Caki2 (cell line): ENCODE measurements at regions not wholly inside any gene's neighbourhood (a gene's known extent, or its start where the extent isn't known, plus 50 kb on each side); places are given as distances from the start of the nearest gene placed in this dataset.
A peak's percentile ranks its signal among the peaks of the same experiment; 100 is the strongest.
"Not testable (repeated sequence)": the region's sequence is repeated elsewhere in the genome, so short reads cannot be mapped to it uniquely, and the experiment has no call there.

ENCODE experiments used
- DNase-seq: peaks from one replicate; pipeline ENCODE4 v3.0.0-alpha.2; 2015; ENCODE audit warnings: low read depth
- in situ Hi-C: cut with HindIII; loops from 2 replicates; pipeline ENCODE4 v1.10.0; 2016; ENCODE audit warnings: low sequenced_read_pairs, low pct_unique_long_range_greater_than_20kb, mixed read lengths

DNA sequence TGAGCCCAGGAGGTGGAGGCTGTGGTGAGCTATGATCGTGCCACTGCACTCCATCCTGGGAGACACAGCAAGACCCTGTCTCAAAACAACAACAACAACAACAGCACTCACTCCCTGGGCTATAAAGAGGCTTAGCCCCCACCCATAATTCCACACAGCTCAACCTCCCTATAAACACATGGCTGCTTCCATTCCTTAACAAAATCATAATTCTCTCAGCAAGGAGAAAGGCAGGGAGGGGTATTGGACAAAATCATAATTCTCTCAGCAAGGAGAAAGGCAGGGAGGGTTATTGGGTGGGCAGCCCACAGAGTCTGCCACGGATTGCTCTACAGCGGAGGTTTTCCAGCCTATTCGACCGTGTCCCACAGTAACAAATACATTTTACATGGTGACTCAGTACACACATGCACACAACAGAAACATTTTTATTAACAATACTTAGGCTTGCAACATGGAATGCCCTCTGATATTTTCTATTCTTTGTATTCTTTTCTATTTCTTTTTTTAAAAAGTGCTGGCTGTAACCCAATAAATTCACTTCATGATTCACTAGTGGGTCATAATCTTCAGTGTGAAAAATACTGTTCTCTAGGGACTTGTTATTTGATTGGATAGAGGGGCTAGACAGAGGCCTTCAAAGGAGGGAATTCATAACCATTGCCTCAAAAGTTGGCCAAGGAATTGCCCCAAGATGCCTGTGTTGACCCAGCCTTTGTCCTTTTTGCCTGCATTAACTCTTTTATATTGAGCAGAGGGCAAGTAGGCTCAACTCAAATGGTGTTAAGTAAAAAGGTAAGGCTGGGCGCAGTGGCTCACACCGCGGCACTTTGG, 50.6 kb upstream of the ZMYND8 start:
- in situ Hi-C loops: no loop called here
- DNase-seq: no peak

DNA sequence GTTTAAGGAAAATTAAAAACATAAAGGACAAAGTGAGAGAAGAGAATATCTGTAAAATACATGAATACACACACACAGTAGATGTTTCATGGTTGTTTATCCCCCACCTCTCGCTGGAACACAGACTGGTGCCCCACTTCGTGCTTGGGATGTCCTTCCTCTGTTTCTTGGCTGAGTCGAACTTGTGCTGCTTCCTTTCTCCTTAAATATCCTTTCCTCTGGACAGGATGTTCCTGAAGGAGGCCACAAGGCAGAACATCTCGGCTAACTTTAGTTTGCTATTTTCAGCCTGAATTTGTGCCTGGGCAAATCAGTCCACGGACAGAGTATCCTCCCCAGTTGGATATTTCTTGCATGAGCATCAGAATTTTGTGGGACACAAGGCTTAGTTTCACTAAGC, 54.7 kb upstream of the ZMYND8 start:
- in situ Hi-C loops: no loop called here
- DNase-seq: no peak

DNA sequence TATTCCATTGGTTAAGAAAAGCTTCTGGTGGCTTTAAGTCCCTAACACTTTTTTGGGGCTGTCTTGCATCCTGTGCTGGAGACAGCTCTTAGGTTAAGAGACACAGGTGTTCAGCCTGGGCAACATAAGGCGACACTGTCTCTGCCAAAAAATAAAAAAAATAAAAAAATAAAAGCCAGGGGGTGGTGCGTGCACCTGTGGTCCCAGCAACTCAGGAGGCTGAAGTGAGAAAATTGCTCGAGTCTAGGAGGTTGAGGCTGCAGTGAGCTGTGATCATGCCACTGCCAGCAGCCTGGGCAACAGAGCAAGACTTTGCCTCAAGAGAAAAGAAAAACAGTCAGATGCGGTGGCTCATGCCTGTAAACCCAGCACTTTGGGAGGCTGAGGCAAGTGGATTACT, 55.6 kb upstream of the ZMYND8 start:
- in situ Hi-C loops: no loop called here
- no peak for DNase-seq

DNA sequence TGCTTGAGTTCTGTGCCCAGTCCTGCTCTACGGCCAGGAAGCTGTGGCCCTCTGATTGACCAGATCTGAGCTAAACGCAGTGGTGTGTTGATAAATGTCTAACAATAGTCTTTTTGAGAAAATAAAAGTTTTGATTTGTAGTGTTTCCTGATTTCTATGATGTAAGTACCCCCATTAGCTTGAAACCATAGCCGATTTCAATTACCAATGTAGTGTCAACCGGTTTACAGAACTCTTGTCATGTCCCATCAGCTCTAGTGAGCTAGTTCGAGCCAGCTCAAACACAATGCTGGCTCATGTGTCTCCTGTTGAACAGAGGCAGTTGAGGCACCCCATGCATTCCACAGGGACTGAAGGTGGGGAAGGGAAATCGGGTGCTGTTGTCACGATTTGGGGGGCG, 56.7 kb upstream of the ZMYND8 start:
- in situ Hi-C loops: no loop called here
- DNase-seq: no peak

DNA sequence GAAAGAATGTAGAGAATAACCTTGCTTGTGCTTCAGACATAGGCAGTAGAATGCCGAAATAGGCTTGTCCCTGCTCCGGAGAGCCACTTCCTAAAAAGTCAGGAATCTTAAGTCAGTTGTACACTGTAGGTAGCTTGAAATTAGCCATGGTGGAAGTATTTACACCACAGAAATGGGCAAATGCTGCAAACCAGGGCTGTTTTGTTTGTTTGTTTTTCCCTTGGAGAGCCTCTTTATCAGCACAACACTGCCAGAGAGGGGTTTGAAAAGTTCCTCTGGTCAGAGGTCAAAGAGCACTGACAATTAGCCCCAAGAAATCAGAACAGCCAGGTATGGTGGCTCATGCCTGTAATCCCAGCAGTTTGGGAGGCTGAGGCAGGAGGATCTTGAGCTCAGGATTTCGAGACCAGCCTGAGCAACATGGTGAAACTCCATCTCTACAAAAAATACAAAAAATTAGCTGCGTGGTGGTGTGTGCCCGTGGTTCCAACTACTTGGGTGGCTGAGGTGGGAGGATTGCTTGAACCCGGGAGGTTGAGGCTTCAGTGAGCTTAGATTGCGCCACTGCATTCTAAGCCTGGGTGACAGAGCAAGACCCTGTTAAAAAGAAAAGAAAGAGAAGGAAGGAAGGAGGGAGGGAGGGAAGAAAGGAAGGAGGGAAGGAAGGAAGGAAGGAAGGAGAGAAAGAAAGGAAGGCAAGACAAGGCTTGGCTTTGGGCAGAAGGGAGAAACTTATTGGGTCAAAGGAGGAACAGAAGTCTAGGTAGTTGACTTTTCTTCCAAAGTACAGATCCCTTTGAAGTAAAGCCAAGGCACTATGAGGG, 61.0 kb upstream of the ZMYND8 start:
- in situ Hi-C loops: no loop called here
- no peak for DNase-seq

DNA sequence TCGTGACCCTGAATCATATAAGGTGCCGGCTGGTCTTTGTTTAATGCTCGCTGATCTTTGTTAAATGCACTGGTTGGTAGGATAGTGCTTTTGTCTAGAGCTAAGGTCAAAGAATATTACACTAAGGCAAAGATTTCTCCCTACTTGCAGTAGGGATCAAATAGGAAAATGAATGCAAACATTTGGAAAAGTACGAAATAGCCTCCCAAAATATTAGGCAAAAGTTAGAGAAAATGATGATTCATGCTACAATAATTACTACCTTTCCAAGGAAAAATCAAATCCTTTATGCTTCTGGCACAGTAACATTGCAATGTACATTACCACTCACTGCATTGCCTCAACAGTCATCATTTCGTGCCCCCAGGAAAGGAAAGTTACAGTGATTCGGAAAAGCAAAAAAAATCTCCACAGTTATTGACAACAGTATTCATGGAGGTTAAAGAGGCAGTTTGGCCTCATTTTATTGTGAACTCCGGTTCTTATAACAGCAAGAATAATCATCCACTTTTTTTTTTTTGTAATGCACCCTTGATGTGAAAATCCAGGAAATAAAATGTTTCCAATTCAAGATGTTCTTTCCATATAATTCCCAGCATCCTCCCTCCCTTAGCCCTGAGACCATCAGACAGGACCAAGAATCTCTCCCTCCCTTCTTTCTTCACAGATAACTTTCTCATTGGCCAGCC, 61.7 kb upstream of the ZMYND8 start:
- in situ Hi-C loops: no loop called here
- DNase-seq: no peak

DNA sequence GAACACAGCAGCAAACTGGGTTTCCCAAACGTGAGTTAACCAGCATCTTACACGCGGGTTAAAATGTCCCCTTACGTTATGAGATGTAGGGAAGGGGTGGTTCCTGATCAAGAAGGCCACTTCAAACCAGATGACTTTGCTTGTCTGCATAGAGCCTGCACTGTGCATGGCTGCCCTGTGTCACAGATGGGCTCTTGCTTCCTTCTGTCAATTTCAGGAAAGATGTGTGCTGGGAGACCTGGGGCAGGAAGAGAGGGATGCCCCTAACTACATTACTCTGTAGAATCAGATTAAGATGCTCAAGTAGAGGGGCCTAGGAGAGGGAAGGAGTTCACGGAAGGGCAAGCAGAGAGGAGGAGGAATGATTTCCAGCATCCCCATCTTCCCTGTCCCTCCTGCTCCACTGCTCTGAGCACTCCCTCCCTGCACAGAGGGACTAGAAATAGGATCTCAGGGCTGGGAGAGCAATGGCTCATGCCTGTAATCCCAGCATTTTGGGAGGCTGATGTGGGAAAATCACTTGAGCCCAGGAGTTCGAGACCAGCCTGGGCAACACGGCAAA, 63.5 kb upstream of the ZMYND8 start:
- no peak for DNase-seq
- in situ Hi-C loops: no loop called here

DNA sequence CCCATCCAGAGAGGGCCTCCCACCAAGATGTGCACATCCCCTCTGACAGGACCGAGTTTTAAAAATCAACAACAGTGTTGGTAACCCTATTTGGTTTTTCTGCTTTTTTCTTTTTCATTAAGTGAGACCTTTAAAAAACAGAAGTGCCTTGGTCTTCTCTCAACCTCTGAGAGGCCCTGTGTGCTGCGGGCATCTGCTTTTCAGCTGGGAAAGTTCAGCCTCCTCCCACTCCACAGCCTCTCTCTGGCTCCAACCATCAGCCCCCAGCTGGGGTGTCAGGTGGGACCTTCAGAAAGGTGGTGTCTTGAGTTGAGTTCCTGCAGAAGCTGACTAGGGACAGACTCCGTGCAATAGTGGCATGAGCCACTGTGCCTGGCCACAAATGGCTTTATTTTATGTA, 64.6 kb upstream of the ZMYND8 start:
- no peak for DNase-seq
- in situ Hi-C loops: no loop called here

DNA sequence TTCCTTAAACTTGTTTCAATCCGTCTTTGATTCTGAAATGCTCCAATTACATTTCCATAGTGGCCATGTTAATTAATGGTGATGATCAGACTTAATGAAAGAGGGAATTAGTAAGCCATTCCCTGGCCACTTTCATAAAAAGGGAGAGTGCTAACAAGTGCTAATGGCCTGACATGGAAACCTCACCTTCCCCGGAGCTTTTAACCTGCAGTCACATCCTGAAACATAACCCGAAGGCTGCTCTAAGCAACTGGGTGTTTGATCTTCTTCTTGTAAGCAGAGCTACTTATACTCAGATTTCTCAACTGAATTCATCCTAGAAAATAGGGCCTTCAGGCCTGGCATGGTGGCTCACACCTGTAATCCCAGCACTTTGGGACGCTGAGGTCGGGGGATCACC, 67.1 kb upstream of the ZMYND8 start:
- no peak for DNase-seq
- in situ Hi-C loops: no loop called here

DNA sequence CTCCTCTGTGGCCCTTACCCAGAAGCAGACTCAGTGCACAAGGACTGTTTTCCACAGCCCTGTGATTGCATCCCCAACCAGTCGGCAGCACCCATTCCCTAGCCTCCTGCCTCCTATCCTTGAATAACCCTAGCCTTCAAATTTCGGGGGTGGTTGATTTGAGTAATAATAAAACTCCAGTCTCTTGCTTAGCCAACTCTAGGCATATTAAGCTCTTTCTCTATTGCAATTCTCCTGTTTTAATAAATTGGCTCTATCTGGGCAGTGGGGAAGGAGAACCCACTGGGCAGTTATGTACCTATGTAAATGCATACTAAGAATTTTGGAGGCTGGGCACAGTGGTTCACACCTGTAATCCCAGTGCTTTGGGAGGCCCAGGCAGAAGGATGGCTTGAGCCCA, 70.6 kb upstream of the ZMYND8 start:
- DNase-seq: no peak

DNA sequence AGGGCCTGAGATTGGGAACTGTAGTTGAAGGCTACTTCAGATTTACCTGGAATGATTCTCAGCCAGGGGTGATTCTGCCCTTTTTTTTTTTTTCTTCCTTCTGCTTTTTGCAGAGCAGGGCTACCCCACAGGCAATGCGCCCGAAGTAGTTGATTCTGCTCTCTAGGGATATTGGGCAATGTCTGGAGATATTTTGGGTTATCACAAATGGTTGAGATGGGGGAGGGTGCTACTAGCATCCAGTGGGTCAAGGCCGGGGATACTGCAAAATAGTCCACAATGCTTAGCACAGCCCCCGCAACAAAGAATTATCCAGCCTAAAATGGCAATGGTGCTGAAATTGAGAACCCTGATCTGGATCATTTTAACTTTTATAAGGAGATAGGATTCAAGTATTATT, 71.2 kb upstream of the ZMYND8 start:
- no peak for DNase-seq
- in situ Hi-C loops: no loop called here

More for the DNA sequence above, 70.6 kb upstream of the ZMYND8 start:
- in situ Hi-C loops: no loop called here

DNA sequence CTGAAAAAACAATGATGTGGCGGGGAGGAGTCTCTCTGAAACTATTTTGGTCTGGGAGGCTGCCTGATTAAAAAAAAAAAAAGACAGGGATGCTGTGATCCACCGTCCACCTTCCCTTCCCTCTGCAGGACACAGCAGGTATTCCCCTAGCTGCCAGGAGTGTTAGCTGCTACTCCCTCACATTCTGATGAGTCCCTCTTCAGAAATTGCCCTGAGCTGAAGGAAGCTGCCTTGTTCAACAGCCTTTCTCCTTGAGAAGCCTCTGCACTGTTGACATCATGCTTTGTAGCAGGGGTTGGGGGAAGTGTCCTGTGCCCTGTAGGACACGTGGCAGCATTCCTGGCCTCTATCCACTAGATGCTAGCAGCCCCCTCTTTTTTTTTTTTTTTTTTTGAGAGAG, 71.7 kb upstream of the ZMYND8 start:
- DNase-seq: no peak

DNA sequence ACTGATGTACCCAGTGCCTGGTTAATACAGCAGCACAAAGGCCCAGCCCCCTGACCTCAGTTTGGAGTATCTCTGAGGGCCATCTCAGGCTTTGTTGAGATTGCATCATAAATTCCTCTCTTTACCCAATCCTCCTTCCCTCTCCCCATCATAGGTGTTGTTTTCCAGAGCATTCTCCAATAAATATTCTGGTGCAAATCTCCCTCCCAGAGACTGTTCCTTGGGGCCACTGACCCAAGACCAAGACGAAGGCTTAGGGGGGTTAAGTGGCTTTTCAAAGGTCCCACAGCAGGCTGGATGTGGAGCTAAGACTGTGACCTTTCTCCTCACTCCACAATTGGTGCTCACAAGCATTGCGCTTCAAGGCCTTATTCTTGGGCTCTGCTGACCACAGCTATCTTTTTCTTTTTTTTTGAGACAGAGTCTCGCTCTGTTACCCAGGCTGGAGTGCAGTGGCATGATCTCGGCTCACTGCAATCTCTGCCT, 72.4 kb upstream of the ZMYND8 start:
- in situ Hi-C loops: no loop called here
- no peak for DNase-seq

More for the DNA sequence above, 71.7 kb upstream of the ZMYND8 start:
- in situ Hi-C loops: no loop called here

DNA sequence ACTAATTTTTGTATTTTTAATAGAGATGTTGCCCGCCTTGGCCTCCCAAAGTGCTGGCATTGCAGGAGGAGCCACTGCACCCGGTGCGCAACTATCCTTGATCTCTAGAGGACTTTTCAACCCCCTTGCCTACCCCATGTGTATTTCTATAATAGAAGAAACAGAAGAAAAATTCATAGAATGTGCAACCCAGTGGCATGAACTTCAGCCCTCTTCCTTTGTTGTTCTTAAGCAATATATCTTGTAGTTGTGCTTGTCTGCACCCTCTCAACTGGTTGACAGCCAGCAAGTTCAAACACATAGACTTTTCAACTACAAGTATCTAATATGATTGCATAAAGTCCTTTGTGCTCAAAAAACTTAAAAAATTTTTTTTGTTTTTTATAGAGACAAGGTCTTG, 72.3 kb upstream of the NCOA3 start:
- DNase-seq: no peak
- in situ Hi-C loops: no loop called here

DNA sequence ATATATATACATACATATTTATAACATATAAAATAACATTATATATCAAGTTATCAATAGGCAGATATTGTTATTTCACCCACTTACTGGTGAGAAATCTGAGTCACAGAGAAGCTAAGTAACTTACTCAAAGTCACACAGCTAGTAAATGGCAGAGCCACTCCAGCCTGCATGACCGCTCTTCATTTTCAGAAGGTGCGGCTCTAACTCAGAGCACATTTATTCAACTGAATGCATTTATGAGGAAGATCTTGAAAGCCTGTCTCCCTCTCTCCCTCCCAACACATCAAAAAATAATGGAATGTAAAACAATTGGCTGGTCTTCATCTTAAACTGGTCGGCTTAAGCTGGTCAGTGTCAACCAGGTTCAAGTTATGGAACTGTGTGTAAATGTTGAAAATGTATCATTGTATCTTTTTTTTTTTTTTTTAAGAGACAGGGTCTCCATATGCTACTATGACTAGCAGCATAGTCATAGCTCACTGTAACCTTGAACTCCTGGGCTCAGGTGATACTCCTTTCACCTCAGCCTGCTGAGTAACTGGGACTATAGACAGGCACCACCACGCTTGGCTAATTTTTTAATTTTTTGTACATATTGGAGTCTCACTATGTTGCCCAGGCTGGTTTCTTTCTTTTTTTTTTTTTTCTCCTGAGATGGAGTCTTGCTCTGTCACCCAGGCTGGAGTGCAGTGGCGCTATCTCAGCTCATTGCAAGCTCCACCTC, 70.7 kb upstream of the NCOA3 start:
- in situ Hi-C loops: no loop called here
- DNase-seq: no peak

DNA sequence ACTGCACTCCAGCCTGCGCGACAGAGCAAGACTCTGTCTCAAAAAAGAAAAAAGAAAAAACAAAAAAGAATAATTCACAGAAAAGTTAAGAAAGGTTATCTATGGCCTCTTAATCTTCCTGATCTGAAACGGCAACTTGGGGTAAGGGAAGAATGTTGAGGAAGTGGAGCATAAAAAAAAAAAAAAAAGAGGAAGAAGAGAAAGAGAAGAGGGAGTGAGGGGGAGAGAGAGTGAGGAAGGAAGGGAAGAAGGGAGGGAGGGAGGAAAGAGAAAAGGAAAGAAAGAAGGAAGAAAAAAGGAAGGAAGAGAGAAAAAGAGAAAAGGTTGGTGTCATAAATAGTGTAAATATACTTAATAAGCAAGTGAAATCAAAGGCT, 68.9 kb upstream of the NCOA3 start:
- no peak for DNase-seq
- in situ Hi-C loops: no loop called here

DNA sequence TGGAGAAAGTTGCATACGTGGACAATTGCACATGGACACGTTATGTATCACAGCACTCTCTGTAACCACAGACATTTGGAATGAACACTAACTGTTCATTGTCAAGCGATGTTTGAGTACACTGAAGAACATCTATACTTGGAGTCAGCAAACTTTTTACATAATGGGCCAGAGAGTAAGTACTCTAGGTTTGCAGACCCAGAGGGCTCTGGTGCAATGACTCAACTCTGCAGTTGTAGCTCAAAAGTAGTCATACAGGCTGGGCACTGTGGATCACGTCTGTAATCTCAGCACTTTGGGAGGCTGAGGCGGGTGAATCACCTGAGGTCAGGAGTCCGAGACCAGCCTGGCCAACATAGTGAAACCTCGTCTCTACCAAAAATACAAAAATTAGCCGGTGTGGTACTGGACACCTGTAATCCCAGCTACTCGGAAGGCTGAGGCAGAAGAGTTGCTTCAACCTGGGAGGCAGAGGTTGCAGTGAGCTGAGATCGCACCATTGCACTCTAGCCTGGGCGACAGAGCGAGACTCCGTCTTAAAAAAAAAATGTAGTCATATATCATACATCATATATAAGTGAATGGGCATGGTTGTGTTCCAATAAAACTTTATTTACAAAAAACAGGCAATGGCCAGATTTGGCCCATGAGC, 67.4 kb upstream of the NCOA3 start:
- DNase-seq: peak; percentile 63
- in situ Hi-C loops: not testable (repeated sequence)
